Liver (tissue), 8 donors: ENCODE measurements at regions not wholly inside any gene's neighbourhood (a gene's known extent, or its start where the extent isn't known, plus 50 kb on each side); places are given as distances from the start of the nearest gene placed in this dataset.

Experiments used
- DNase-seq: peaks from one replicate; pipeline ENCODE4 v3.0.0-alpha.2; 2017; ENCODE audit warnings: low spot score
- H3K27ac ChIP-seq, 2 donors: one replicate each; pipeline ENCODE4 v1.7.0; 2013; ENCODE audit warnings: inconsistent platforms in 2 of 2, low read length in 2 of 2, control low read depth in 1 of 2, low read depth in 1 of 2, mild to moderate bottlenecking in 1 of 2
- H3K27me3 ChIP-seq, 4 donors: one replicate each; pipeline versions ENCODE4 v1.6.1 to v1.7.0; 2013; ENCODE audit warnings: low read length in 3 of 4, inconsistent platforms in 1 of 4, mild to moderate bottlenecking in 1 of 4, moderate library complexity in 1 of 4; ENCODE audit not compliant: control insufficient read depth in 4 of 4, insufficient read depth in 4 of 4
- H3K36me3 ChIP-seq, 4 donors: one replicate each; pipeline versions ENCODE4 v1.6.1 to v1.7.0; 2013; ENCODE audit warnings: low read length in 3 of 4, mild to moderate bottlenecking in 3 of 4, low read depth in 1 of 4, moderate library complexity in 1 of 4; ENCODE audit not compliant: control insufficient read depth in 4 of 4, insufficient read depth in 3 of 4
- H3K4me1 ChIP-seq, 4 donors: one replicate each; pipeline versions ENCODE4 v1.6.1 to v1.7.0; 2013; ENCODE audit warnings: low read length in 3 of 4, mild to moderate bottlenecking in 3 of 4, moderate library complexity in 1 of 4; ENCODE audit not compliant: control insufficient read depth in 4 of 4, insufficient read depth in 4 of 4
- H3K4me3 ChIP-seq, 3 donors: one replicate each; pipeline versions ENCODE4 v1.6.1 to v1.7.0; 2013; ENCODE audit warnings: low read length in 3 of 3, control low read depth in 1 of 3, low read depth in 1 of 3, mild to moderate bottlenecking in 1 of 3
- H3K9ac ChIP-seq, 2 donors: one replicate each; pipeline ENCODE4 v1.7.0; 2013; ENCODE audit warnings: low read length in 2 of 2, mild to moderate bottlenecking in 2 of 2, moderate library complexity in 2 of 2, control low read depth in 1 of 2, low read depth in 1 of 2
- H3K9me3 ChIP-seq, 4 donors: one replicate each; pipeline versions ENCODE4 v1.6.1 to v1.7.0; 2013; ENCODE audit warnings: low read length in 3 of 4; ENCODE audit not compliant: control insufficient read depth in 4 of 4
- EGR1 ChIP-seq, 2 donors: IDR thresholded peaks; 2 replicates each; pipeline ENCODE4 v1.6.1; 2016 to 2018; ENCODE audit warnings: antibody characterized with exemption in 2 of 2, low read depth in 2 of 2
- FOXA1 ChIP-seq: IDR thresholded peaks from 2 replicates; pipeline ENCODE4 v1.6.1; 2016; ENCODE audit warnings: antibody characterized with exemption
- FOXA2 ChIP-seq: IDR thresholded peaks from 2 replicates; pipeline ENCODE4 v1.6.1; 2016; ENCODE audit warnings: antibody characterized with exemption
- GABPA ChIP-seq, 2 donors: IDR thresholded peaks in 1 of 2; conservative IDR thresholded peaks in 1 of 2; 2 replicates each; pipeline ENCODE4 v1.6.1; 2016; ENCODE audit warnings: antibody characterized with exemption in 2 of 2, mild to moderate bottlenecking in 1 of 2, moderate library complexity in 1 of 2
- HNF4A ChIP-seq, 2 donors: conservative IDR thresholded peaks; 2 replicates each; pipeline ENCODE4 v1.6.1; 2016; ENCODE audit warnings: antibody characterized with exemption in 2 of 2, mild to moderate bottlenecking in 2 of 2
- HNF4G ChIP-seq: IDR thresholded peaks from 2 replicates; pipeline ENCODE4 v1.6.1; 2016; ENCODE audit warnings: antibody characterized with exemption
- MAX ChIP-seq: IDR thresholded peaks from 2 replicates; pipeline ENCODE4 v1.6.1; 2016; ENCODE audit warnings: antibody characterized with exemption
- NR2F2 ChIP-seq: IDR thresholded peaks from 2 replicates; pipeline ENCODE4 v1.6.1; 2016; ENCODE audit warnings: antibody characterized with exemption
- RAD21 ChIP-seq, 2 donors: IDR thresholded peaks; 2 replicates each; pipeline ENCODE4 v1.6.1; 2016; ENCODE audit warnings: antibody characterized with exemption in 2 of 2, mild to moderate bottlenecking in 2 of 2
- RXRA ChIP-seq, 2 donors: IDR thresholded peaks; 2 replicates each; pipeline ENCODE4 v1.6.1; 2017 to 2018; ENCODE audit warnings: antibody characterized with exemption in 2 of 2, mild to moderate bottlenecking in 1 of 2
- SP1 ChIP-seq: IDR thresholded peaks from 2 replicates; pipeline ENCODE4 v1.6.1; 2018; ENCODE audit warnings: antibody characterized with exemption, mild to moderate bottlenecking
- TAF1 ChIP-seq: conservative IDR thresholded peaks from 2 replicates; pipeline ENCODE4 v1.6.1; 2016; ENCODE audit warnings: antibody characterized with exemption, mild to moderate bottlenecking
- YY1 ChIP-seq: IDR thresholded peaks from 2 replicates; pipeline ENCODE4 v1.6.1; 2016; ENCODE audit warnings: antibody characterized with exemption, mild to moderate bottlenecking
- ZBTB33 ChIP-seq: IDR thresholded peaks from 2 replicates; pipeline ENCODE4 v1.6.1; 2016; ENCODE audit warnings: antibody characterized with exemption
- WGBS: extraction: QIAGEN DNeasy Blood & Tissue Kit; methylation state at CpG from one replicate; pipeline ENCODE4 v1.1.7; 2013; 5-methylcytosine and 5-hydroxymethylcytosine counted together
- TF ChIP-seq, protein P1 (sequence below): IDR thresholded peaks from 2 replicates; pipeline ENCODE4 v1.6.1; 2016; ENCODE audit warnings: antibody characterized with exemption
- TF ChIP-seq, protein P2 (sequence below): fragments of 150-350 bp; IDR thresholded peaks from 2 replicates; pipeline ENCODE4 v1.5.1; 2017; ENCODE audit warnings: improper control_type of control experiment, low read depth, low read length; ENCODE audit not compliant: missing input control
- donor health status: healthy.
- donor health status: healthy.
- donor health status: healthy.
- donor health status: healthy.
- donor health status: healthy.

DNA sequence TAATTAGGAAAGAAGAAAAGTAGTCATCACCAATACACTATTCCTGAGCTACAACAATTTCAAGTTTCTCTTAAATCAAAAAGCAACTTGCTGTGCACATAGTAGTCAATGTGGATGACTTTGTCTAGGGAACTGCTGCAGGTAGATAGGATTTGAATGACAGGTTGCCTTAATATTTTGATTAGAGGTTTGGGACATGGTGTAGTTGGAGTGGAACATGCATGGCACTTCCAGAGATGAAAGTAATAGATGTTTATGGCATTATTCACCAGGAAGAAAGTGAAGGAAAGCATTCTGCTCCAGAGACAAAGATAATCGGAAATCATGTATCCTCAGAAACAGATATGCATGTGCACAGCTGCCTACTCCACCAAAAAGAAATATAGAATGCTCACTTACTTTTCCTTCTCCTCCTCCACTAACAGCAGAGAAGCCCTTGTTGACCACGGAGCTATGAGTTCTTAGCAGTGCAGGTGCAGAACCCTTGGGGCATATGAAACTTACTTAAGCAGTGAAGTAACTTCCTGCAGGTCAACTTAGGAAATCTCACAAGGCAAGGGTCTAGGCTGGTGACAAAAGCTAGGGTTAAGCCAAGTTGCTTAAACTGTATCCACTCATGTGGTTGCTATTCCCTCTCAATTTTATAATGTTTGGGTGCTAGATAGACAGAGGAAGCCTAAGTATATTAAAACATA is 390.8 kb downstream of the HNRNPD start:
- no peak for DNase-seq
- no peaks in the 10 kb centered on the region for H3K4me1 ChIP-seq
- WGBS = 87% methylated on average over 2 of the region's 2 CpGs
- H3K9ac ChIP-seq = no peak overlapping the region
- no peak overlapping the region for H3K27ac ChIP-seq
- TF ChIP-seq, protein P1, sequence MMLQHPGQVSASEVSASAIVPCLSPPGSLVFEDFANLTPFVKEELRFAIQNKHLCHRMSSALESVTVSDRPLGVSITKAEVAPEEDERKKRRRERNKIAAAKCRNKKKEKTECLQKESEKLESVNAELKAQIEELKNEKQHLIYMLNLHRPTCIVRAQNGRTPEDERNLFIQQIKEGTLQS = no peak
- TF ChIP-seq, protein P2, sequence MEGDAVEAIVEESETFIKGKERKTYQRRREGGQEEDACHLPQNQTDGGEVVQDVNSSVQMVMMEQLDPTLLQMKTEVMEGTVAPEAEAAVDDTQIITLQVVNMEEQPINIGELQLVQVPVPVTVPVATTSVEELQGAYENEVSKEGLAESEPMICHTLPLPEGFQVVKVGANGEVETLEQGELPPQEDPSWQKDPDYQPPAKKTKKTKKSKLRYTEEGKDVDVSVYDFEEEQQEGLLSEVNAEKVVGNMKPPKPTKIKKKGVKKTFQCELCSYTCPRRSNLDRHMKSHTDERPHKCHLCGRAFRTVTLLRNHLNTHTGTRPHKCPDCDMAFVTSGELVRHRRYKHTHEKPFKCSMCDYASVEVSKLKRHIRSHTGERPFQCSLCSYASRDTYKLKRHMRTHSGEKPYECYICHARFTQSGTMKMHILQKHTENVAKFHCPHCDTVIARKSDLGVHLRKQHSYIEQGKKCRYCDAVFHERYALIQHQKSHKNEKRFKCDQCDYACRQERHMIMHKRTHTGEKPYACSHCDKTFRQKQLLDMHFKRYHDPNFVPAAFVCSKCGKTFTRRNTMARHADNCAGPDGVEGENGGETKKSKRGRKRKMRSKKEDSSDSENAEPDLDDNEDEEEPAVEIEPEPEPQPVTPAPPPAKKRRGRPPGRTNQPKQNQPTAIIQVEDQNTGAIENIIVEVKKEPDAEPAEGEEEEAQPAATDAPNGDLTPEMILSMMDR = no peak
- TF ChIP-seq EGR1 (IDR thresholded peaks at IDR 0.05; ENCODE audit: low read depth in 2 of 2) (no peak), SP1 (no peak), HNF4G (no peak), NR2F2 (no peak), GABPA (IDR thresholded peaks at IDR 0.05 in 1 of 2, conservative IDR thresholded peaks at IDR 0.05 in 1 of 2) (no peak), RXRA (IDR thresholded peaks at IDR 0.05) (no peak), RAD21 (IDR thresholded peaks at IDR 0.05) (no peak), ZBTB33 (no peak), FOXA1 (no peak), HNF4A (conservative IDR thresholded peaks at IDR 0.05) (no peak), YY1 (no peak)
- H3K4me3 ChIP-seq = no peak overlapping the region
- H3K27me3 ChIP-seq = no peaks in the 10 kb centered on the region
- no peaks in the 10 kb centered on the region for H3K9me3 ChIP-seq
- no peaks in the 10 kb centered on the region for H3K36me3 ChIP-seq

GRCh38 chr4:81981218-81981617 is 392.6 kb downstream of the HNRNPD start:
- DNase-seq = no peak
- no peak overlapping the region for H3K9ac ChIP-seq

GRCh38 chr4:81974523-81974922 is 399.3 kb downstream of the HNRNPD start:
- no peaks in the 10 kb centered on the region for H3K9me3 ChIP-seq
- H3K4me1 ChIP-seq = no peaks in the 10 kb centered on the region
- no peaks in the 10 kb centered on the region for H3K27me3 ChIP-seq
- H3K36me3 ChIP-seq = no peaks in the 10 kb centered on the region
- no peak overlapping the region for H3K27ac ChIP-seq
- 21% methylated on average over 1 of the region's 1 CpG for WGBS
- H3K9ac ChIP-seq = no peak overlapping the region
- no peak for DNase-seq
- no peak overlapping the region for H3K4me3 ChIP-seq
- no peak for TF ChIP-seq NR2F2
- no peak for TF ChIP-seq ZBTB33
- TF ChIP-seq MAX = no peak
- no peak for TF ChIP-seq HNF4A (conservative IDR thresholded peaks at IDR 0.05)
- TF ChIP-seq GABPA (IDR thresholded peaks at IDR 0.05 in 1 of 2, conservative IDR thresholded peaks at IDR 0.05 in 1 of 2) = no peak
- TF ChIP-seq YY1 = no peak
- TF ChIP-seq SP1 = no peak
- no peak for TF ChIP-seq RAD21 (IDR thresholded peaks at IDR 0.05)
- no peak for TF ChIP-seq FOXA2
- TF ChIP-seq TAF1 = no peak
- TF ChIP-seq, protein P2 = no peak
- no peak for TF ChIP-seq HNF4G
- no peak for TF ChIP-seq RXRA (IDR thresholded peaks at IDR 0.05)

More at GRCh38 chr4:81981218-81981617, 392.6 kb downstream of the HNRNPD start:
- TF ChIP-seq FOXA2 = no peak
- peak in 1 of 2 donors; percentile 30 for TF ChIP-seq HNF4A (conservative IDR thresholded peaks at IDR 0.05)
- no peak for TF ChIP-seq YY1
- Histone ChIP-seq H3K4me1 (no peaks in the 10 kb centered on the region), H3K36me3 (no peaks in the 10 kb centered on the region), H3K27me3 (no peaks in the 10 kb centered on the region), H3K4me3 (no peak overlapping the region), H3K27ac (no peak overlapping the region), H3K9me3 (no peaks in the 10 kb centered on the region)
- 73% methylated on average over 3 of the region's 3 CpGs for WGBS
